CD4-positive, alpha-beta T cell treated with Interleukin-2 at 100 ng/mL for 4 hours (primary cell): ENCODE measurements at regions not wholly inside any gene's neighbourhood (a gene's known extent, or its start where the extent isn't known, plus 50 kb on each side); places are given as distances from the start of the nearest gene placed in this dataset.

Source experiments
- DNase-seq: peaks from one replicate; pipeline ENCODE4 v3.0.0-alpha.2; 2020; ENCODE audit warnings: low spot score

- DNase-seq, result no peak
Measured at GRCh38 chr21:29443411-29444010, 144.8 kb downstream of the BACH1 start.

- no peak for DNase-seq
Measured at GRCh38 chr21:29448766-29449165, 150.0 kb downstream of the BACH1 start.

GRCh38 chr21:29449306-29449950 is 150.7 kb downstream of the BACH1 start:
- peak; percentile 69 for DNase-seq

- DNase-seq, result no peak
Measured at GRCh38 chr21:29450058-29450457, 151.3 kb downstream of the BACH1 start.

- no peak for DNase-seq
Measured at GRCh38 chr21:29453511-29453910, 154.8 kb downstream of the BACH1 start.

- DNase-seq, result no peak
Measured at GRCh38 chr21:29454179-29454578, 155.5 kb downstream of the BACH1 start.

GRCh38 chr21:29462479-29462878 is 163.8 kb downstream of the BACH1 start:
- no peak for DNase-seq

GRCh38 chr21:29465546-29465945 is 166.8 kb downstream of the BACH1 start:
- DNase-seq, result no peak

GRCh38 chr21:29466532-29466931 is 167.8 kb downstream of the BACH1 start:
- no peak for DNase-seq

GRCh38 chr21:29470397-29470796 is 171.7 kb downstream of the BACH1 start:
- DNase-seq, result no peak

- no peak for DNase-seq
Measured at GRCh38 chr21:29473808-29474207, 175.1 kb downstream of the BACH1 start.

GRCh38 chr21:29475329-29475728 is 176.6 kb downstream of the BACH1 start:
- no peak for DNase-seq

GRCh38 chr21:29477347-29477746 is 178.6 kb downstream of the BACH1 start:
- no peak for DNase-seq

- DNase-seq, result no peak
Measured at GRCh38 chr21:29477941-29478340, 179.2 kb downstream of the BACH1 start.

GRCh38 chr21:29481081-29481480 is 182.4 kb downstream of the BACH1 start:
- DNase-seq, result no peak

- no peak for DNase-seq
Measured at GRCh38 chr21:29481641-29482040, 182.9 kb downstream of the BACH1 start.

GRCh38 chr21:29486306-29486807 is 187.6 kb downstream of the BACH1 start:
- DNase-seq, result no peak
